ENCODE measurements at regions not wholly inside any gene's neighbourhood (a gene's known extent, or its start where the extent isn't known, plus 50 kb on each side); places are given as distances from the start of the nearest gene placed in this dataset.
"Not testable (repeated sequence)": the region's sequence is repeated elsewhere in the genome, so short reads cannot be mapped to it uniquely, and the experiment has no call there.

GRCh38 chr12:25655702-25656101, 102.6 kb upstream of the LMNTD1 start:
- no peak overlapping the region for H3K4me3 Mint-ChIP-seq
- H3K27me3 Mint-ChIP-seq: peaks cover 5% of the 10 kb centered on the region
- no peak for ATAC-seq (ENCODE audit: low read depth)
- H3K27ac Mint-ChIP-seq: no peak overlapping the region
- H3K4me1 Mint-ChIP-seq: peaks cover 3% of the 10 kb centered on the region
- no peaks in the 10 kb centered on the region for H3K9me3 Mint-ChIP-seq
- no peaks in the 10 kb centered on the region for H3K36me3 Mint-ChIP-seq
- no peak for DNase-seq (ENCODE audit: low spot score in 2 of 2)

GRCh38 chr12:25659621-25660020, 106.5 kb upstream of the LMNTD1 start:
- H3K9me3 Mint-ChIP-seq: peaks cover 2% of the 10 kb centered on the region
- no peak overlapping the region for H3K27ac Mint-ChIP-seq
- H3K27me3 Mint-ChIP-seq: no peaks in the 10 kb centered on the region
- ATAC-seq (ENCODE audit: low read depth) (no peak), DNase-seq (ENCODE audit: low spot score in 2 of 2) (no peak)
- H3K4me1 Mint-ChIP-seq: no peaks in the 10 kb centered on the region
- no peaks in the 10 kb centered on the region for H3K36me3 Mint-ChIP-seq
- H3K4me3 Mint-ChIP-seq: no peak overlapping the region

- no peaks in the 10 kb centered on the region for H3K36me3 Mint-ChIP-seq
- H3K27ac Mint-ChIP-seq: no peak overlapping the region
- no peak overlapping the region for H3K4me3 Mint-ChIP-seq
- ATAC-seq (ENCODE audit: low read depth) (no peak), DNase-seq (ENCODE audit: low spot score in 2 of 2) (no peak)
- no peaks in the 10 kb centered on the region for H3K4me1 Mint-ChIP-seq
- H3K9me3 Mint-ChIP-seq: no peaks in the 10 kb centered on the region
- H3K27me3 Mint-ChIP-seq: peaks cover 12% of the 10 kb centered on the region
These were observed 117.3 kb upstream of the LMNTD1 start for GRCh38 chr12:25670076-25671055.

GRCh38 chr12:25675808-25676207, 122.7 kb upstream of the LMNTD1 start:
- H3K36me3 Mint-ChIP-seq: no peaks in the 10 kb centered on the region
- peaks cover 5% of the 10 kb centered on the region for H3K27me3 Mint-ChIP-seq
- ATAC-seq (ENCODE audit: low read depth) (no peak), DNase-seq (ENCODE audit: low spot score in 2 of 2) (no peak)
- no peak overlapping the region for H3K4me3 Mint-ChIP-seq
- no peaks in the 10 kb centered on the region for H3K4me1 Mint-ChIP-seq
- no peak overlapping the region for H3K27ac Mint-ChIP-seq
- H3K9me3 Mint-ChIP-seq: no peaks in the 10 kb centered on the region

GRCh38 chr12:25677232-25677937, 124.3 kb upstream of the LMNTD1 start:
- H3K36me3 Mint-ChIP-seq: no peaks in the 10 kb centered on the region
- no peak overlapping the region for H3K27ac Mint-ChIP-seq
- ATAC-seq (ENCODE audit: low read depth) (no peak), DNase-seq (ENCODE audit: low spot score in 2 of 2) (no peak)
- H3K4me3 Mint-ChIP-seq: no peak overlapping the region
- H3K27me3 Mint-ChIP-seq: peaks cover 2% of the 10 kb centered on the region
- H3K4me1 Mint-ChIP-seq: no peaks in the 10 kb centered on the region
- no peaks in the 10 kb centered on the region for H3K9me3 Mint-ChIP-seq

GRCh38 chr12:25681580-25681979, 128.5 kb upstream of the LMNTD1 start:
- Mint-ChIP-seq H3K27ac (no peak overlapping the region), H3K36me3 (no peaks in the 10 kb centered on the region), H3K27me3 (peaks cover 2% of the 10 kb centered on the region), H3K4me3 (no peak overlapping the region), H3K4me1 (no peaks in the 10 kb centered on the region), H3K9me3 (no peaks in the 10 kb centered on the region)
- ATAC-seq (ENCODE audit: low read depth) (no peak), DNase-seq (ENCODE audit: low spot score in 2 of 2) (no peak)

GRCh38 chr12:25682421-25682820, 129.3 kb upstream of the LMNTD1 start:
- Mint-ChIP-seq H3K4me1 (no peaks in the 10 kb centered on the region), H3K4me3 (no peak overlapping the region), H3K9me3 (peaks cover 2% of the 10 kb centered on the region), H3K27ac (no peak overlapping the region), H3K36me3 (no peaks in the 10 kb centered on the region), H3K27me3 (peaks cover 4% of the 10 kb centered on the region)
- ATAC-seq (ENCODE audit: low read depth) (no peak), DNase-seq (ENCODE audit: low spot score in 2 of 2) (no peak)

GRCh38 chr12:25684070-25684469, 131.0 kb upstream of the LMNTD1 start:
- no peaks in the 10 kb centered on the region for H3K4me1 Mint-ChIP-seq
- ATAC-seq (ENCODE audit: low read depth): no peak

GRCh38 chr12:25686351-25686750, 133.3 kb upstream of the LMNTD1 start:
- Mint-ChIP-seq H3K4me3 (no peak overlapping the region), H3K36me3 (no peaks in the 10 kb centered on the region), H3K27me3 (peaks cover 5% of the 10 kb centered on the region), H3K4me1 (no peaks in the 10 kb centered on the region), H3K27ac (no peak overlapping the region), H3K9me3 (peaks cover 4% of the 10 kb centered on the region)
- no peak for DNase-seq (ENCODE audit: low spot score in 2 of 2)
- ATAC-seq (ENCODE audit: low read depth): no peak

More at GRCh38 chr12:25684070-25684469, 131.0 kb upstream of the LMNTD1 start:
- H3K27ac Mint-ChIP-seq: no peak overlapping the region
- no peak for DNase-seq (ENCODE audit: low spot score in 2 of 2)
- no peak overlapping the region for H3K4me3 Mint-ChIP-seq
- H3K36me3 Mint-ChIP-seq: no peaks in the 10 kb centered on the region
- H3K27me3 Mint-ChIP-seq: peaks cover 5% of the 10 kb centered on the region
- H3K9me3 Mint-ChIP-seq: peaks cover 4% of the 10 kb centered on the region

- ATAC-seq (ENCODE audit: low read depth) (no peak), DNase-seq (ENCODE audit: low spot score in 2 of 2) (no peak)
- Mint-ChIP-seq H3K4me1 (no peaks in the 10 kb centered on the region), H3K36me3 (no peaks in the 10 kb centered on the region), H3K27me3 (peaks cover 5% of the 10 kb centered on the region), H3K9me3 (peaks cover 4% of the 10 kb centered on the region), H3K4me3 (no peak overlapping the region), H3K27ac (no peak overlapping the region)
These were observed 134.1 kb upstream of the LMNTD1 start for GRCh38 chr12:25687226-25687625.

GRCh38 chr12:25688851-25689250, 135.8 kb upstream of the LMNTD1 start:
- H3K36me3 Mint-ChIP-seq; H3K27ac Mint-ChIP-seq; H3K9me3 Mint-ChIP-seq; ATAC-seq (ENCODE audit: low read depth); DNase-seq (ENCODE audit: low spot score in 2 of 2); H3K27me3 Mint-ChIP-seq; H3K4me3 Mint-ChIP-seq; H3K4me1 Mint-ChIP-seq: not testable (repeated sequence)

GRCh38 chr12:25689996-25690501, 137.0 kb upstream of the LMNTD1 start:
- Mint-ChIP-seq H3K27me3 (peaks cover 7% of the 10 kb centered on the region), H3K4me1 (no peaks in the 10 kb centered on the region), H3K36me3 (no peaks in the 10 kb centered on the region), H3K27ac (no peak overlapping the region), H3K4me3 (no peak overlapping the region), H3K9me3 (peaks cover 4% of the 10 kb centered on the region)
- DNase-seq (ENCODE audit: low spot score in 2 of 2) (no peak), ATAC-seq (ENCODE audit: low read depth) (no peak)

GRCh38 chr12:25690996-25691864, 138.1 kb upstream of the LMNTD1 start:
- Mint-ChIP-seq H3K9me3 (peaks cover 4% of the 10 kb centered on the region), H3K4me1 (no peaks in the 10 kb centered on the region), H3K36me3 (no peaks in the 10 kb centered on the region), H3K4me3 (no peak overlapping the region), H3K27ac (no peak overlapping the region), H3K27me3 (peaks cover 9% of the 10 kb centered on the region)
- no peak for ATAC-seq (ENCODE audit: low read depth)
- no peak for DNase-seq (ENCODE audit: low spot score in 2 of 2)

- peaks cover 11% of the 10 kb centered on the region for H3K27me3 Mint-ChIP-seq
- no peak for DNase-seq (ENCODE audit: low spot score in 2 of 2)
- no peak overlapping the region for H3K27ac Mint-ChIP-seq
- H3K36me3 Mint-ChIP-seq: no peaks in the 10 kb centered on the region
- H3K4me3 Mint-ChIP-seq: no peak overlapping the region
- H3K9me3 Mint-ChIP-seq: peaks cover 7% of the 10 kb centered on the region
- ATAC-seq (ENCODE audit: low read depth): no peak
- no peaks in the 10 kb centered on the region for H3K4me1 Mint-ChIP-seq
These were observed 138.7 kb upstream of the LMNTD1 start for GRCh38 chr12:25691865-25692114.

All from memory B cell (primary cell).